ENCODE measurements at regions not wholly inside any gene's neighbourhood (a gene's known extent, or its start where the extent isn't known, plus 50 kb on each side); places are given as distances from the start of the nearest gene placed in this dataset.

DNA sequence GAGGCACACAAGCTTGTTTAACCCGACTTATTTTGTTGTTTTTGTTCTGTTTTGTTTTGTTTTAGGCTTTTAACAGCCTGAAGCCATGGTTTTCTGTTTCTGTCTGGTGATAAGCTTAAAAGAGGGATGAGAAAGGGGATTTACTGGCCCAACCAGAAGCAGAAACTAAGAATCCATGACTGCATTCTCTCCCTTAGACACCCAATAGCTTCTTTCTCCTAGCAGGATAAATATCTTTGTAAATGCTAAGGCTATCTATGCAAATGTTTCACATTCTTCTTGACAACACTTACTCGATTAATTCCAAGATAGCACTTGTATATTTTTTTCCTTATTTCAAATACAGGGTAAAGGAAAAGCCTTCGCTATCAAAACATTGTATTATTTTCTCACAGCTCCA is 53.7 kb upstream of the SMAD1 start:
- H3K27ac ChIP-seq: no peak overlapping the region
- no peak for ATAC-seq (replicated peaks in 6 of 8)
- in situ Hi-C loops (cut with MboI; ENCODE audit: low pct_unique_long_range_greater_than_20kb in 2 of 9, low sequenced_read_pairs in 9 of 9, unreplicated experiment in 9 of 9): no loop called here
- no peak overlapping the region for H3K4me3 ChIP-seq
- no peaks in the 10 kb centered on the region for H3K4me1 ChIP-seq (replicated peaks in 1 of 2)
- WGBS, 10 experiments: 0 to 91% (median 61%) methylated on average over 1 to 3 of the region's 3 CpGs

DNA sequence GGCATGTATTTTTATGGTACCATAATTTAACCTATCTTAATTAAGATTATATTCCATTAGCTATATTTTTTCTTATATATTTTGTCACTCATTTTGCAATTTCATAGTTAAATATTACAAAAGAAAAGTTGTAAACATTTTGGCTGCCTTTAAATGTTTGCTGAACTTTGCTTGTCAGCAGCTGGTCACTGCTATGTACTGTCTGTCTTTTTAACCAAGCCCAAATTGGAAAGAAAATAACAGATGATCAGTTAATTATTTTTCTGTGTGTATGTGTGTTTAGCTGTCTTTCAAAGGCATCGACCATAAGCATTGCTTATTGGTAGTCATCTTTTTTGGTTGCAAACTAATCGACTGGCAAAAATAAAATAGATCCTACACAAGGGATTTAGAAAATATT is 54.4 kb upstream of the SMAD1 start:
- H3K27ac ChIP-seq: no peak overlapping the region
- ATAC-seq (replicated peaks in 6 of 8): no peak
- no peak overlapping the region for H3K4me3 ChIP-seq
- H3K4me1 ChIP-seq (replicated peaks in 1 of 2): no peaks in the 10 kb centered on the region
- in situ Hi-C loops (cut with MboI; ENCODE audit: low pct_unique_long_range_greater_than_20kb in 2 of 9, low sequenced_read_pairs in 9 of 9, unreplicated experiment in 9 of 9): no loop called here
- 0 to 100% (median 63%) methylated on average over 1 to 2 of the region's 2 CpGs for WGBS, 10 experiments

DNA sequence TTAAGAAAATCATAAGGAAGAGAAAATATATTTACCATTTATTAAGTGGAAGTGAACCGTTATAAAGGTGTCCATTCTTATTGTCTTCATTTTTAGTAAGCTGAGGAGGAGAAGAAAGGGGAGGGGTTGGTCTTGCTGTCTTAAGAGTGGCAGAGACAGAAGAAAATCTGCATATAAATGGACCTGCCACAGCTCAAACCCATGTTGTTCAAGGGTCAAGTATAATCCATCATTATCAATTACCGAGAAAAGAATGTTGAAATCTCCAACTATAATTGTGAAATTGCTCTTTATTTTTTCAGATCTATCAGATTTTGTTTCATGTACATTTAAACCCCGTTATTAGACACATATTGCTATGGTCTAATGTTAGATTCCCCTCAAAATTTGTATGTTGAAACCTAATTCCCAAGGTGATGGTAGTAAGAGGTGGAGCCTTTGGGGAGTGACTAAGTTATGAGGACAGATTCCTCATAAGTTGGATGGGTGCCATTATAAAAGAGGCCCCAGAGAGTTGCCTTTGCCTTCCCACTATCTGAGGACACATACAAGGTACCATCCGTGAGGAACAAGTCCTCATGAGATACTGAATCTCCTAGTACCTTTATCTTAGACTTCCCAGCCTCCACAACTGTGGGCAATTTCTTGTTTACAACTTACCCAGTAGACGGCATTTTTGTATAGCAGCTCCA is 58.5 kb upstream of the SMAD1 start:
- Histone ChIP-seq H3K4me3 (no peak overlapping the region), H3K4me1 (replicated peaks in 1 of 2) (no peaks in the 10 kb centered on the region), H3K27ac (no peak overlapping the region)
- ATAC-seq (replicated peaks in 6 of 8): no peak
- in situ Hi-C loops (cut with MboI; ENCODE audit: low pct_unique_long_range_greater_than_20kb in 2 of 9, low sequenced_read_pairs in 9 of 9, unreplicated experiment in 9 of 9): no loop called here
- 21 to 90% (median 51%) methylated on average over 2 to 4 of the region's 5 CpGs for WGBS, 10 experiments

DNA sequence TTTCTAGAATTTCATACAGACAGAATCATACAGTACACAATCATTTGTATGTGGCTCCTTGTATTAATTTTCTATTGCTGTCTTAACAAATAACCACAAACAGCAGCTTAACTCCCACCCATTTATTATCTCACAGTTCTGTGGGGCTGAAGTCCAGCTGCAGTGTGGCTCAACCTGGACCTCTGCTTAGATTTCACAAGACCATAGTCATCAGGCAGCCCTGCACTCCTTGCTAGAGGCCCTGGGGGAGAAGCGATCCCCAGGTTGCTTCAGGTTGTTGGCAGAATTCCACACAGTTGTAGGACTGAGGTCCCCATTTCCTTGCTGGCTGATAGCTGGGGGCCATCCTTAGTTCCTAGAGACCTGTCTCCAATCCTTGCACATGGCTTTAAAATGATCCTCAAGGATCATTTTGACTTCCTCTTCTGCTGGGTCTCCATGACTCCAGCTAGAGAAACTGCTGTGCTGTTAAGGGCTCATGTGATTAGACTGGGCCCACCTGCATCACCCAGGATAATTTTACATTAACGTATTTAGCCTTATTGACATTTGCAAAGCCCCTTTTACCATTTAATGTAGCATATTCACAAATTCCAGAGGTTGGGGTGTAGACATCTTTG is 60.9 kb upstream of the SMAD1 start:
- in situ Hi-C loops (cut with MboI; ENCODE audit: low pct_unique_long_range_greater_than_20kb in 2 of 9, low sequenced_read_pairs in 9 of 9, unreplicated experiment in 9 of 9): no loop called here
- ATAC-seq (replicated peaks in 6 of 8): no peak
- 0 to 100% (median 100%) methylated on average over 1 to 2 of the region's 2 CpGs; no CpG with 5 or more reads in 6 of the 10 experiments for WGBS, 10 experiments
- H3K4me1 ChIP-seq (replicated peaks in 1 of 2): no peaks in the 10 kb centered on the region
- no peak overlapping the region for H3K4me3 ChIP-seq
- H3K27ac ChIP-seq: no peak overlapping the region

DNA sequence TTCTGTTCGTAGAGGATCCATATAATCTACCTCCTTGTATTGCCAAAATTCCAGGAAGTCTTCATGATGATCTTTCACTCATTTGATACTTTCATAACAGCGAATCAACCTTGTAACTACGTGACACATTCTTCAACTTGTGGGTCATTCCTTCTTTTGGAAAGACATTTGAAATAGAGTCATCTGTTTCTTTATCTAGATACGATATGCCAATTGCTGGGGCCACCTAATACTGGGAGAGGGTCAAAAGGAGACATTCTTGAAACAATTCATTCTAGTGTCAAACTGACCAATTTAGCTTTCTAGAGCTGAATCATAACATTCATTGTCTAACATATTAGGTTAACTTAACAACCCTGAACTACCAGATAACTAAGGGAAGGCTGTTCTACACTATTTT is 62.9 kb upstream of the SMAD1 start:
- Histone ChIP-seq H3K4me3 (no peak overlapping the region), H3K4me1 (replicated peaks in 1 of 2) (no peaks in the 10 kb centered on the region), H3K27ac (no peak overlapping the region)
- whole genome bisulfite sequencing, 10 experiments: 28 to 100% (median 77%) methylated on average over 2 to 4 of the region's 4 CpGs
- in situ Hi-C loops (cut with MboI; ENCODE audit: low pct_unique_long_range_greater_than_20kb in 2 of 9, low sequenced_read_pairs in 9 of 9, unreplicated experiment in 9 of 9): no loop called here
- no peak for ATAC-seq (replicated peaks in 6 of 8)

DNA sequence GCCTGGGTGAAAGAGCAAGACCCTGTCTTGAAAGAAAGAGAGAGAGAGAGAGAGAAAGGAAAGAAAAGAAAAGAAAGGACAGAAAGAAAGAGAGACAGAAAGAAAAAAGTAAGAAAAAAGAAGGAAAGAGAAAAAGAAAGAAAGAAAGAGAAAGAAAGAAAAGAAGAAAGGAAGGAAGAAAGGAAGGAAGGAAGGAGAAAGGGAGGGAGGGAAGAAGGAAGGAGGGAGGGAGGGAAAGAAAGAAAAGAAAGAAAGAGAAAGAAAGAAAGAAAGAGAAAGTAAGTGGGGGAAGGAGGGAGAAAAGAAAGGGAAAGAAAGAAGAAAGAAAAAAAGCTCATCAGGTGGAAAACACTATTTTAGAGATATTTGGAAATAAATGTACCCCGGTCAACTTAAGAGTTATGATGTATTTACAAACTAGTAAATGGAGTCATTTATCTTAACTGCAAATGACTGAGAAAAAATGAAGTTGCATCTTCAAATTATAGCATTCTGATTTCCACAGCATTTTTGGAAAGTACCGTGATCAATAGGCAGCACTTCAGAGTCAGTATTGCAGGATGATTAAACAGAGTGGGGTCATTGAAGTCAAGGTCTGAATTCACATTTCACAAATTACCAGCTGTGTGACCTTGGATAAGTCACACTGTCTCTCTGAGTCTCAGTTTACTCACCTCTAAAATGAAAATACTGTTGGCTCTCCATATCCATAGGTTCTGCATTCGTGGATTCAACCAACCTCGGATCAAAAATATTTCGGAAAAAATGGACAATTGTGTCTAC is 64.1 kb upstream of the SMAD1 start:
- in situ Hi-C loops (cut with MboI; ENCODE audit: low pct_unique_long_range_greater_than_20kb in 2 of 9, low sequenced_read_pairs in 9 of 9, unreplicated experiment in 9 of 9): no loop called here
- WGBS, 10 experiments: 46 to 100% (median 90%) methylated on average over 1 to 5 of the region's 5 CpGs
- Histone ChIP-seq H3K4me1 (replicated peaks in 1 of 2) (no peaks in the 10 kb centered on the region), H3K27ac (no peak overlapping the region), H3K4me3 (no peak overlapping the region)
- ATAC-seq (replicated peaks in 6 of 8): no peak

DNA sequence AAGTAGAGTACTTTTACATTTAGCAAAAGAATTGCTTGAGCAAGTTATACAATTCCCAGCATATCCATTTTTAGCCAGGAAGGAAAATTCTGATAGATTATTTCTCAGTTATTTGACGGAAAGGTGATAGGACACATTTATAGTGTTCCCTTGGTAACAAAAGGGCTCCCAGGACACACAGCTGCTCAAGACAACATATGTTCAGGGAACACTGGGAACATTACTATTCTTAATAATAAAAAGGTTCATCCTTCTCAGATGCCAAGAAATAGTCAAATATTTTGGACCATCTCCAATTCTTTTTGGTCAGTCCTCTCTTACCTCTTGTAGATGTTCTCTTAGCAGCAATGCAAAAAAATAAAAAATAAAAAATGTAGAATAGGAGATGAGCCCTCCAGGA is 66.8 kb upstream of the SMAD1 start:
- no peak overlapping the region for H3K27ac ChIP-seq
- no peak for ATAC-seq (replicated peaks in 6 of 8)
- H3K4me3 ChIP-seq: no peak overlapping the region
- in situ Hi-C loops (cut with MboI; ENCODE audit: low pct_unique_long_range_greater_than_20kb in 2 of 9, low sequenced_read_pairs in 9 of 9, unreplicated experiment in 9 of 9): no loop called here
- WGBS, 10 experiments: 57 to 100% (median 89%) methylated on average over 1 of the region's 1 CpG; no CpG with 5 or more reads in 3 of the 10 experiments
- no peaks in the 10 kb centered on the region for H3K4me1 ChIP-seq (replicated peaks in 1 of 2)

DNA sequence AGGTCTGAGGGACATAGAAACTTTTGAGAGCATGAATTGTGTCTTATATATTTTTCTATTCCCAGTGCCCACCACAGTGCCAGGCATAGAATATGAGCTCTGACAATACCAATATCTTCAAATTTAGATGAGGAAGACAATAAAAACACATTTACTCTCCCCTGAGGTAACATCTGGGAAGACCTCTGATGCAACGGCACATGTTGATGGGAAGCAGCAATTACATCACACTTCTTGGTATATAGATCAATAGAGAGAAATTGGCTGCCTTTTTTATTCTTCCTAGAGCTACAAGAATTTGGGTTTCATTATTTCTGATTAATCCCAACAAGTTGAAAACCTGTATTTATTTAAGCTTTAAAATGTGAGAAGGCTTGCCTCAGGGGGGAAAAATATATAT is 67.4 kb upstream of the SMAD1 start:
- WGBS, 10 experiments: 0 to 86% (median 80%) methylated on average over 1 of the region's 1 CpG; no CpG with 5 or more reads in 3 of the 10 experiments
- Histone ChIP-seq H3K4me1 (replicated peaks in 1 of 2) (no peaks in the 10 kb centered on the region), H3K4me3 (no peak overlapping the region), H3K27ac (no peak overlapping the region)
- no peak for ATAC-seq (replicated peaks in 6 of 8)
- in situ Hi-C loops (cut with MboI; ENCODE audit: low pct_unique_long_range_greater_than_20kb in 2 of 9, low sequenced_read_pairs in 9 of 9, unreplicated experiment in 9 of 9): no loop called here

DNA sequence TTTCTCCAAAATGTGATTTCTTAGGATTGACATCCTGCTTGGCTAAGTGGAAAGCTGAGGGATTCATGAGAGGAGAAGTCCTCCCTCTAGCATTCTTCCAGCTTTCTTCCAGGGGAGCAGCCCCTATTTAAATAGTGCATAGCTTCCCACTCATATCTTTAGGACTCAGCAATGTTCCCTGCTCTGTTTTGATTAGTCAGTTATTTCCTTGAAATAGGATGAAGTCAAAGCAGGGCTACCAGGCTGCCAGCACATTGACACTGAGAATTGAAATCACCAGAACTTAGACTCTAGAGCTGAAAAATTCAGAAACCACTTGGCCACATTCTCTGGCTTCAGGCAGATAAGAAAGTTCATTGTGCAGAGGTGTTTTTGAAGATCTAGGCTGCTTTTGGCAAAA is 74.7 kb upstream of the SMAD1 start:
- no peak overlapping the region for H3K27ac ChIP-seq
- in situ Hi-C loops (cut with MboI; ENCODE audit: low pct_unique_long_range_greater_than_20kb in 2 of 9, low sequenced_read_pairs in 9 of 9, unreplicated experiment in 9 of 9): no loop called here
- H3K4me1 ChIP-seq (replicated peaks in 1 of 2): no peaks in the 10 kb centered on the region
- no peak overlapping the region for H3K4me3 ChIP-seq
- no peak for ATAC-seq (replicated peaks in 6 of 8)

DNA sequence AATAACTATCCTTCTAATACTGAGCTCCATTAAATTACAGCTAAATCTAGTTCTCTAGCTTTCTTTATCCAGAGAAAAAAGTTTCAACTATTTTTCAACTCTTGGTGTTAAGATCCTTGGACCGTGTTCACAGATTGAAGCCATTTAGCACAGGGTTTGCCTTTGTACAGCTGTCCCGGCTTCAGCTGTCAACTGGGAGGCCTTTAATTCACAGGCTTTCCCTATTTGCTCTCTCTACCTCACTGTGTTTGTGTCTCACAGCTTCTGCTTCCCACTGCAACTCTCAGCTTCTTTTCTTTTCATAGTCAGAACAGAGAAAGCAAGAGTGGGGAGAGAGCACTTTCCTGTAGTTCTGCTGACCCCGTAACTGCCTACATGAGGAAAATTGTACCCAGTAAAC is 76.9 kb upstream of the SMAD1 start:
- Histone ChIP-seq H3K4me3 (no peak overlapping the region), H3K4me1 (replicated peaks in 1 of 2) (no peaks in the 10 kb centered on the region), H3K27ac (no peak overlapping the region)
- in situ Hi-C loops (cut with MboI; ENCODE audit: low pct_unique_long_range_greater_than_20kb in 2 of 9, low sequenced_read_pairs in 9 of 9, unreplicated experiment in 9 of 9): no loop called here
- peak in 4 of 8 experiments; percentile 51 to 97 (median 67) for ATAC-seq (replicated peaks in 6 of 8)
- 0 to 38% (median 20%) methylated on average over 1 to 3 of the region's 3 CpGs; no CpG with 5 or more reads in 1 of the 10 experiments for whole genome bisulfite sequencing, 10 experiments

DNA sequence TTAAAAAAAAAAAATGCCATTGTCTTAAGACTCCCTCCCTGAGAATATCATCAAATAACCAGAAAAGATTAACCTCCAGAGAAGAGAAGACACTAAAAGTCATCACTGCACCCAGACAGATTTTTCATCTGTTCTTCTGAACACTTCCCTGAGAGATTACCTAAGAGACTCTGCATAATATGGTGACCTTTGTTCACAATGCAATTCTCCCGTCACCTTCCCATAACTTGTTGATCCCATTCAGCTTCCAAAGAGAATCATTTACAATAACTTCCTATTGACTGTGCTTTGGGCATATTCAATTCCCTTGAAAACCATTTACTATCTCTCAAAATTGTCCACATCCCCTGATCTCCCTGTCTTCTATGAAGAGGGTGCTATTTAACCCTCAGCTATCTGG is 85.1 kb upstream of the SMAD1 start:
- no peak for ATAC-seq (replicated peaks in 6 of 8)
- Histone ChIP-seq H3K4me1 (replicated peaks in 1 of 2) (no peaks in the 10 kb centered on the region), H3K27ac (no peak overlapping the region), H3K4me3 (no peak overlapping the region)
- in situ Hi-C loops (cut with MboI; ENCODE audit: low pct_unique_long_range_greater_than_20kb in 2 of 9, low sequenced_read_pairs in 9 of 9, unreplicated experiment in 9 of 9): no loop called here
- 75 to 100% (median 100%) methylated on average over 1 of the region's 1 CpG; no CpG with 5 or more reads in 3 of the 10 experiments for WGBS, 10 experiments

DNA sequence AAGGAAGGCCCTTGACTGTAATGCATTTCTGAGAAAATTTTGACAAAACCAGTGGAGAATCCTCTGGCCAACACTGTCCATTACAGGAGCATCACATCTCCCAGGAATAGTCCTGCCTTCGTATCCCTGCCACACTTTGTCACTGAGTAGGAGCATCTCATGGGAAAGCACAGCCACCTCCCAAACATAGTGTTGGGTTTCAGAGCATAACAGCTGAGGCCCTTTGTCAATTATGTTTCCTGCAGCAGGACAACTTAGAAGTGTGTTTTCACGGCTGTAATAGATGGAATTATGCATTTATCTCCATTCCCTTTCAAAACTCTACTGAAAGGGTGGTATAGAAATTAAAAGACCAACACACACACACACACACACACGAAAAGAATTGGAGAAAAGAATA is 91.1 kb upstream of the SMAD1 start:
- H3K4me1 ChIP-seq (replicated peaks in 1 of 2): no peaks in the 10 kb centered on the region
- H3K27ac ChIP-seq: no peak overlapping the region
- ATAC-seq (replicated peaks in 6 of 8): no peak
- WGBS, 10 experiments: 19 to 74% (median 33%) methylated on average over 1 to 3 of the region's 3 CpGs; no CpG with 5 or more reads in 5 of the 10 experiments
- no peak overlapping the region for H3K4me3 ChIP-seq
- in situ Hi-C loops (cut with MboI; ENCODE audit: low pct_unique_long_range_greater_than_20kb in 2 of 9, low sequenced_read_pairs in 9 of 9, unreplicated experiment in 9 of 9): no loop called here

DNA sequence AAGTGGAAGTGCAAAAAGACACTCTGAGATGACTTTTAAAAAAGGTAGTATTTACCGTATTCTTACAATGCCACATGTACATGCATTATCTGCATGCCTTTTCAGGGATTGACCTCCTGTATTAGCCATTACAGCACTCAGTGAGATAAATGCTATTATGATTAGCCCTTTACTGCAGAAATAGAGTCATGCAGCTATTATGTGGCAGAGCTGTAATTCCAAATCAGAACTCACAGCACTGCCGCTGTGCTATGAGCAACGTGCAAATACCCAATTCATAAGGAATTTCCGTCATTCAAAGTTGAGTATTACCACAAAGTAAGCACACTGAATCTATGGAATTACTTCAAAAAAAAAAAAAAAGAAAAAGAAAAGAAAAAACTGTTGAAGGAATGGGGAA is 92.1 kb upstream of the SMAD1 start:
- H3K4me3 ChIP-seq: no peak overlapping the region
- in situ Hi-C loops (cut with MboI; ENCODE audit: low pct_unique_long_range_greater_than_20kb in 2 of 9, low sequenced_read_pairs in 9 of 9, unreplicated experiment in 9 of 9): no loop called here
- no peak overlapping the region for H3K27ac ChIP-seq
- peak in 3 of 8 experiments; percentile 36 to 73 (median 44) for ATAC-seq (replicated peaks in 6 of 8)
- WGBS, 10 experiments: 55 to 95% (median 73%) methylated on average over 2 to 4 of the region's 4 CpGs; no CpG with 5 or more reads in 1 of the 10 experiments
- no peaks in the 10 kb centered on the region for H3K4me1 ChIP-seq (replicated peaks in 1 of 2)

Measured in motor neuron (in vitro differentiated cells).